Caco-2 (cell line): ENCODE measurements at regions not wholly inside any gene's neighbourhood (a gene's known extent, or its start where the extent isn't known, plus 50 kb on each side); places are given as distances from the start of the nearest gene placed in this dataset.

Experiments used
- BruUV-seq: library from RNA; stranded (reverse); fragments of 400-500 nt; replicated peaks from 2 replicates; lab custom pipeline; 2021; lab: Mats Ljungman, UMichigan
- CTCF ChIA-PET: fragments of 300-600 bp; sonication (Branson Sonifier 250); formaldehyde crosslinking; loops from one replicate; lab custom pipeline; 2022; ENCODE audit warnings: antibody characterized with exemption; lab: Charles Lee
- POLR2A ChIA-PET: fragments of 300-600 bp; sonication (Branson Sonifier 250); formaldehyde crosslinking; loops from one replicate; lab custom pipeline; 2022; ENCODE audit warnings: antibody characterized with exemption; lab: Charles Lee
- DNase-seq, 2 experiments: peaks; one replicate each; pipeline versions ENCODE4 v3.0.0 to v3.0.0-alpha.2; 2020 to 2022
- H3K27me3 ChIP-seq: replicated peaks from 2 replicates; pipeline ENCODE4 v1.6.0; 2011; ENCODE audit warnings: low read length; ENCODE audit not compliant: control insufficient read depth, insufficient read depth
- H3K36me3 ChIP-seq: 2 replicates; pipeline ENCODE4 v1.5.1; 2011; ENCODE audit warnings: low read length; ENCODE audit not compliant: control insufficient read depth, insufficient read depth
- H3K4me1 ChIP-seq: fragments of 250-450 bp; sonication (Bioruptor Pico); 2 replicates; pipeline ENCODE4 v1.5.1; 2020; ENCODE audit warnings: mild to moderate bottlenecking
- H3K4me3 ChIP-seq: 2 replicates; pipeline ENCODE4 v1.5.1; 2011; ENCODE audit warnings: low read depth, mild to moderate bottlenecking, control low read depth, low read length
- H3K9me3 ChIP-seq: fragments of 250-450 bp; sonication (Bioruptor Pico); 2 replicates; pipeline ENCODE4 v1.5.1; 2020; ENCODE audit warnings: mild to moderate bottlenecking, moderate library complexity
- H3K27ac Mint-ChIP-seq: one replicate; pipeline ENCODE4 v1.8.0; 2022; ENCODE audit warnings: mixed read lengths; ENCODE audit not compliant: unreplicated experiment
- H3K27me3 Mint-ChIP-seq: one replicate; pipeline ENCODE4 v1.8.0; 2022; ENCODE audit warnings: mixed read lengths; ENCODE audit not compliant: insufficient read depth, unreplicated experiment
- H3K36me3 Mint-ChIP-seq: one replicate; pipeline ENCODE4 v1.8.0; 2022; ENCODE audit warnings: mild to moderate bottlenecking, mixed read lengths; ENCODE audit not compliant: insufficient read depth, unreplicated experiment
- H3K4me1 Mint-ChIP-seq: one replicate; pipeline ENCODE4 v1.8.0; 2022; ENCODE audit warnings: low read depth, mixed read lengths; ENCODE audit not compliant: unreplicated experiment
- H3K4me3 Mint-ChIP-seq: one replicate; pipeline ENCODE4 v1.8.0; 2022; ENCODE audit warnings: mild to moderate bottlenecking, moderate library complexity, mixed read lengths; ENCODE audit not compliant: unreplicated experiment
- H3K9me3 Mint-ChIP-seq: one replicate; pipeline ENCODE4 v1.8.0; 2022; ENCODE audit warnings: mixed read lengths; ENCODE audit not compliant: unreplicated experiment
- intact Hi-C: fragments of 100-400 bp; cut with micrococcal nuclease; formaldehyde crosslinking; loops from one replicate; pipeline ENCODE4 v1.10.0; 2022; ENCODE audit not compliant: unreplicated experiment
- TF ChIP-seq, protein P1 (sequence below), 2 experiments: fragments of 200-600 bp in 1 of 2; IDR thresholded peaks; 1 replicate in 1 of 2; 2 replicates in 1 of 2; pipeline versions ENCODE4 v1.5.1 to v1.8.0; 2011 to 2022; ENCODE audit warnings: antibody characterized with exemption in 1 of 2, control low read depth in 1 of 2, inconsistent platforms in 1 of 2, low read depth in 1 of 2, low read length in 1 of 2, mild to moderate bottlenecking in 1 of 2, moderate library complexity in 1 of 2; ENCODE audit not compliant: insufficient read depth in 1 of 2, severe bottlenecking in 1 of 2, unreplicated experiment in 1 of 2

DNA sequence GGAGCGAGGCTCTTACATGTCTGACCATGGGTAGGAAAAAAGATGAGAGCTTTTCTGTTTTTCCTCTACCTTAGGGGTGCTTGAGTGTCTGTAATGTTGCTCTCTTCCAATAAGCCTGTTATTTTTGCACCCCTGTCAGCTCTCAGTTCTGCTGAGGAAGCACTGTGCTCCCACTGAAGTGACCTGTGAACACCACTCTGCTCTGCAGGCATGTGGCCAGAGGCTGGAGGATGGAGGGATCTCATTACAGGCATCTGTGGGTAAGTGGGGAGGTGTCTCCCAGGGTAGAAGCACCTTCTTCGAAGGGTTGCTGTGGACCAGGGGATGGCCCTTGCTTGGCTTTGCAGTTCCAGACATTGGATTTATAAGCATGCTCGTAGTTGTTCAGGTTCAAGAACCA, 56.8 kb upstream of the RBM15 start:
- Histone ChIP-seq H3K36me3 (no peaks in the 10 kb centered on the region), H3K4me3 (no peak overlapping the region), H3K27me3 (no peaks in the 10 kb centered on the region), H3K9me3 (no peaks in the 10 kb centered on the region), H3K4me1 (no peaks in the 10 kb centered on the region)
- ChIA-PET POLR2A (no interaction called here), CTCF (no interaction called here)
- no TSS peak for BruUV-seq
- H3K36me3 Mint-ChIP-seq = no peaks in the 10 kb centered on the region
- H3K4me3 Mint-ChIP-seq = no peak overlapping the region
- H3K9me3 Mint-ChIP-seq = no peaks in the 10 kb centered on the region
- H3K27ac Mint-ChIP-seq = no peak overlapping the region
- no peak for DNase-seq
- intact Hi-C loops = no loop called here
- no peaks in the 10 kb centered on the region for H3K27me3 Mint-ChIP-seq
- TF ChIP-seq, protein P1, sequence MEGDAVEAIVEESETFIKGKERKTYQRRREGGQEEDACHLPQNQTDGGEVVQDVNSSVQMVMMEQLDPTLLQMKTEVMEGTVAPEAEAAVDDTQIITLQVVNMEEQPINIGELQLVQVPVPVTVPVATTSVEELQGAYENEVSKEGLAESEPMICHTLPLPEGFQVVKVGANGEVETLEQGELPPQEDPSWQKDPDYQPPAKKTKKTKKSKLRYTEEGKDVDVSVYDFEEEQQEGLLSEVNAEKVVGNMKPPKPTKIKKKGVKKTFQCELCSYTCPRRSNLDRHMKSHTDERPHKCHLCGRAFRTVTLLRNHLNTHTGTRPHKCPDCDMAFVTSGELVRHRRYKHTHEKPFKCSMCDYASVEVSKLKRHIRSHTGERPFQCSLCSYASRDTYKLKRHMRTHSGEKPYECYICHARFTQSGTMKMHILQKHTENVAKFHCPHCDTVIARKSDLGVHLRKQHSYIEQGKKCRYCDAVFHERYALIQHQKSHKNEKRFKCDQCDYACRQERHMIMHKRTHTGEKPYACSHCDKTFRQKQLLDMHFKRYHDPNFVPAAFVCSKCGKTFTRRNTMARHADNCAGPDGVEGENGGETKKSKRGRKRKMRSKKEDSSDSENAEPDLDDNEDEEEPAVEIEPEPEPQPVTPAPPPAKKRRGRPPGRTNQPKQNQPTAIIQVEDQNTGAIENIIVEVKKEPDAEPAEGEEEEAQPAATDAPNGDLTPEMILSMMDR (IDR thresholded peaks at IDR 0.05; ENCODE audit: insufficient read depth in 1 of 2, low read depth in 1 of 2, low read length in 1 of 2, severe bottlenecking in 1 of 2, unreplicated experiment in 1 of 2) = no peak
- H3K4me1 Mint-ChIP-seq = no peaks in the 10 kb centered on the region

DNA sequence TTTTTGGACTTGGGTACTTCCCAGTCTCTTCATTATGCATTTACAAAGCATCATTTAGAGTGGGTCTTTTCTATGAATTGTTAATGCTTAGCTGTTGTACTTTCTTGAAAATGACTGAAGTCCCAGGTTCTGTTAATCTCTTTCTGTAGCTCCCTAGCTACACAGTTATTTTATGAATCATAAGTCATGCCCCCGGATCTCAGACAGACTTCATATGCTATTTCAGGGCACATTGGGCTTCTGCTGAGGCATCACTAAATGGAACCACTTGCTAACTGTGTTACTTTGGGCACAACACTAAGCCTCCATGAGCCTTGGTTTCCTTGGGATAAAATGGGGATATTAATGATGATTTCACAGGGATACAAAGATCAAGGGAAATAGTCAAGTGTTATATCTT, 55.5 kb upstream of the RBM15 start:
- no peak overlapping the region for H3K4me3 ChIP-seq
- no peak overlapping the region for H3K4me3 Mint-ChIP-seq
- TF ChIP-seq, protein P1 (IDR thresholded peaks at IDR 0.05; ENCODE audit: insufficient read depth in 1 of 2, low read depth in 1 of 2, low read length in 1 of 2, severe bottlenecking in 1 of 2, unreplicated experiment in 1 of 2) = no peak
- intact Hi-C loops = no loop called here
- POLR2A ChIA-PET = no interaction called here
- H3K4me1 Mint-ChIP-seq = no peaks in the 10 kb centered on the region
- no peaks in the 10 kb centered on the region for H3K9me3 ChIP-seq
- BruUV-seq = no TSS peak
- CTCF ChIA-PET = no interaction called here
- H3K36me3 Mint-ChIP-seq = no peaks in the 10 kb centered on the region
- no peak overlapping the region for H3K27ac Mint-ChIP-seq
- H3K27me3 Mint-ChIP-seq = no peaks in the 10 kb centered on the region
- no peaks in the 10 kb centered on the region for H3K4me1 ChIP-seq
- H3K27me3 ChIP-seq = no peaks in the 10 kb centered on the region
- H3K9me3 Mint-ChIP-seq = no peaks in the 10 kb centered on the region
- no peaks in the 10 kb centered on the region for H3K36me3 ChIP-seq
- no peak for DNase-seq

DNA sequence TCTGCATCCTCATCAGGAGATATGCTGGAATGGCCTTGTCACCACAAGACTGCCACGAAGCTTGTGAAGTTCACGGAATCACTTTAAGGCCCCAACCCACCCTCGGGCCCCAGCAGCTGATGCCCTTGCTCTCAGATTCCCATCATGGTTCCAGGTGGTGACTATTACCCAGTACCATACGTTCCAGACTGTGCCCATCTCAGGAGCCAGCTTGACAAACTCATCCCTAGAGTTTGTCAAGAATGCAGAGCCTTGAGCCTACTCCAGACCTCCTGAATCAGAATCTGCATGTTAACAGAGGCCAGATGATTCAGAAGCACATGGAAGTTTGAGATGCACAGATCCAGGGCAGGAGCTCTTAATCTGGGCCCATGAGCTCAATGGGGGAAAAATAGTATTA, 53.9 kb upstream of the RBM15 start:
- intact Hi-C loops = no loop called here
- no peaks in the 10 kb centered on the region for H3K36me3 Mint-ChIP-seq
- no peaks in the 10 kb centered on the region for H3K9me3 Mint-ChIP-seq
- no peak overlapping the region for H3K27ac Mint-ChIP-seq
- CTCF ChIA-PET = no interaction called here
- Histone ChIP-seq H3K36me3 (no peaks in the 10 kb centered on the region), H3K9me3 (no peaks in the 10 kb centered on the region), H3K27me3 (no peaks in the 10 kb centered on the region), H3K4me3 (no peak overlapping the region), H3K4me1 (no peaks in the 10 kb centered on the region)
- no peaks in the 10 kb centered on the region for H3K27me3 Mint-ChIP-seq
- POLR2A ChIA-PET = no interaction called here
- no TSS peak for BruUV-seq
- DNase-seq = no peak
- TF ChIP-seq, protein P1 (IDR thresholded peaks at IDR 0.05; ENCODE audit: insufficient read depth in 1 of 2, low read depth in 1 of 2, low read length in 1 of 2, severe bottlenecking in 1 of 2, unreplicated experiment in 1 of 2) = no peak
- no peaks in the 10 kb centered on the region for H3K4me1 Mint-ChIP-seq
- no peak overlapping the region for H3K4me3 Mint-ChIP-seq
